Vagina (tissue), 2 donors: ENCODE measurements at regions not wholly inside any gene's neighbourhood (a gene's known extent, or its start where the extent isn't known, plus 50 kb on each side); places are given as distances from the start of the nearest gene placed in this dataset.

ENCODE experiments used
- CTCF ChIP-seq, 3 experiments: fragments of 450-650 bp in 2 of 3; fragments of 200-600 bp in 1 of 3; sonication (generic) in 1 of 3; IDR thresholded peaks; one replicate each; pipeline ENCODE4 v1.5.1; 2017 to 2019; ENCODE audit warnings: antibody characterized with exemption in 3 of 3, mild to moderate bottlenecking in 2 of 3, moderate library complexity in 2 of 3
- POLR2A ChIP-seq, 2 donors: fragments of 450-650 bp; IDR thresholded peaks; one replicate each; pipeline ENCODE4 v1.6.1; 2017; ENCODE audit warnings: antibody characterized with exemption in 2 of 2, mild to moderate bottlenecking in 2 of 2, moderate library complexity in 2 of 2
- POLR2AphosphoS5 ChIP-seq, 2 donors: sonication (generic); formaldehyde crosslinking; IDR thresholded peaks; one replicate each; pipeline ENCODE4 v1.9.0; 2017; ENCODE audit warnings: antibody characterized with exemption in 2 of 2, mild to moderate bottlenecking in 2 of 2, low read depth in 1 of 2; ENCODE audit not compliant: insufficient read depth in 1 of 2

GRCh38 chr11:90874986-90875385 is 652.1 kb upstream of the CHORDC1 start:
- TF ChIP-seq POLR2AphosphoS5 (IDR thresholded peaks at IDR 0.05; ENCODE audit: insufficient read depth in 1 of 2, low read depth in 1 of 2) (no peak), CTCF (IDR thresholded peaks at IDR 0.05) (no peak), POLR2A (IDR thresholded peaks at IDR 0.05) (no peak)
